GM19372 (cell line): ENCODE measurements at regions not wholly inside any gene's neighbourhood (a gene's known extent, or its start where the extent isn't known, plus 50 kb on each side); places are given as distances from the start of the nearest gene placed in this dataset.

Experiments
- ATAC-seq: cut with Tn5 transposase; IDR thresholded peaks from one replicate; pipeline ENCODE4 v1.9.1; 2021; ENCODE audit warnings: mild to moderate bottlenecking, low read depth, moderate library complexity; ENCODE audit not compliant: unreplicated experiment

DNA sequence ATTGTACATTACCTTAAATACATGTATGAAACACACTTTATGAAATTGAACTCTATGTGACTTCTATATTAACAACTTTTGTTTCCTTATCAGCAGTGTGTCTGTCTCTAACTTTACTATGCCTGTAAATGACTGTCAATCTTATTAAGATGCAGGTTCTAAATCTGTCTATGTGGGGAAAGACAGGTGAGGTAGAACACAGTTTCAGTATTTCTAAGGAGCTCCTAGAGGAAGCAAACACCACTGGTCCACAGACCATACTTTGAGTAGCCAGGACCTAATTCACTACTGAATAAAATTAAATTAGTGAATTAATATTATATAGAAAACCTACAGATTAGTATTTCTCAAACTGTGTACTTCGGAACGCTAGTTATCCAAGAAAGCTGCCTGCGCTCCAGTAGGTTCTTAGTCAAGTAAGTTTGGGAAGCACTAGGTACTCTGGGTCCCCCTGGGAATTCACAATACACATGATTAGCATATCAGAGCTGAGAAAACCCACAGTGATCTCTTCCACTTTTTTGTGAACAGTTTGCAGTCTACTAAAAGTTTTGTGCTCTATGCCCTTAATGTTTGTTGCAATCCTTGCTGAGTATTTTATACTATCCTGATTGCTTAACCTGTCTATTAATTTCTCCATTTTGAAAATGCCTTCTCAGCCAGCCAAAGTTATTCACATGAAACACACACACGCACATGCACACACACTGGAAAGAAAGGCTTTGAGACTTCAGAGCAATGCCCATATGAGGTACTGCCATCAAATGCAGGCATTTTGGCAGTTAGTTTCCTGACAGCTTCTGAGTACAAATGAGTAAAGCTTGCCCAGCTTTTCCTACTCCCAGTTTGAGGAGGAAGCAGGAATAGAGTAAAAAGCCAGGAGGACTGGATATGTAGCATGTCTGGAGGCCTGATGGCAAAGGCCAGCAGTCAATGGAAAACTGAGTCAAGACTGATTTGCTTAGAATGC, 133.6 kb upstream of the CPEB2 start:
- ATAC-seq, result no peak

DNA sequence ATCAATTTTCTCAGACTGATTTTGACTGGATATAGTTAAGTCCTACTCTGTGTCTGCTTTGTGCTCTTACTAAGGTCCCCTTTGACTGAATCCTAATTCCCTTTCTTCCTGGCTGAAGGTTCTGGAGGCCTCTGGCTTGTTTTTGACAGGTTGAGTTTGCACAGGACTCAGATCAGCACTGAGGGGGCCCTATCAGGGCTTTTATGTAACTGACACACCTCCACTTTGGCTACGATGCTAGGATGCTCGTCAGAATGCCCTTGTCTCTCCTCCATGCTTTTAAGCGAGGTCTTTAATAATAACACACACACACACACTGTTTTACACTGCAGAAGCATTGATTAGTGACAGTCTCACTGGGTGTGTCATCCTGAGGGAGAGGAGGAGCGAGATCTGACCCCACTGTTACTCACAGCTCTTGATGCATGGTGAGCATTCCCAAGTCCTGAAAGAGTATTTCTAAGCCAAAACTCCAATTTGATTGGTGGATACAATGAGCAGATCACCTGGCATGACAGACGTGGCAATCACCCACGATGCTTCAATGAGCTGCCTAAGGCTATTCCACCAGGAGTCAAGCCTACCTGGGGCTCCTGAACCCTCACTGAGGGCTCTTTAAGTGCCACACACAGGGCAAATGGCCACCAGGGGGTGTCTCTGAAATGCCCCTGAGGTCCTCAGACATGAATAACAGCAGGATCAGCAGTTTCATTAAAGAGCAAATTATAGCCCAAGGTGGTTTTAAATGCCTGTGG, 130.4 kb upstream of the CPEB2 start:
- ATAC-seq, result no peak

DNA sequence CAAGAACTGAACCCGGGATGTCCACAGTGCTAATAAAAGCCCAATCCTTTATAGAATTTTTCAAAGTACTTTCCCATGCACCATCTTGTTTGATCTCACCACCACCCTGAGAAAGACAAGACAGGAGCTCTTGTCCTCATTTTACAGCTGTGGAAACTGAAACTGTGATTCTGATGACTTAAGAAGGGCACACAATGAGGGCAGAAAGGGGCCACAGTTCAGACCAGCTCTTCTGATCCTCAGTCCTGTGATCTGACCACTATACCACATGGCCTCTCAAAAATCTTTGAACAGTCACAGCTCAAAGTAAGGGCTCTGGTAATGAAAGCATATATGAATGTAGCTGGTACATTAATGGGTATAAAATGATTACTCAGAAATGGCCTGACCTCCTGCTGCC, 127.3 kb upstream of the CPEB2 start:
- ATAC-seq, result peak; percentile 58

DNA sequence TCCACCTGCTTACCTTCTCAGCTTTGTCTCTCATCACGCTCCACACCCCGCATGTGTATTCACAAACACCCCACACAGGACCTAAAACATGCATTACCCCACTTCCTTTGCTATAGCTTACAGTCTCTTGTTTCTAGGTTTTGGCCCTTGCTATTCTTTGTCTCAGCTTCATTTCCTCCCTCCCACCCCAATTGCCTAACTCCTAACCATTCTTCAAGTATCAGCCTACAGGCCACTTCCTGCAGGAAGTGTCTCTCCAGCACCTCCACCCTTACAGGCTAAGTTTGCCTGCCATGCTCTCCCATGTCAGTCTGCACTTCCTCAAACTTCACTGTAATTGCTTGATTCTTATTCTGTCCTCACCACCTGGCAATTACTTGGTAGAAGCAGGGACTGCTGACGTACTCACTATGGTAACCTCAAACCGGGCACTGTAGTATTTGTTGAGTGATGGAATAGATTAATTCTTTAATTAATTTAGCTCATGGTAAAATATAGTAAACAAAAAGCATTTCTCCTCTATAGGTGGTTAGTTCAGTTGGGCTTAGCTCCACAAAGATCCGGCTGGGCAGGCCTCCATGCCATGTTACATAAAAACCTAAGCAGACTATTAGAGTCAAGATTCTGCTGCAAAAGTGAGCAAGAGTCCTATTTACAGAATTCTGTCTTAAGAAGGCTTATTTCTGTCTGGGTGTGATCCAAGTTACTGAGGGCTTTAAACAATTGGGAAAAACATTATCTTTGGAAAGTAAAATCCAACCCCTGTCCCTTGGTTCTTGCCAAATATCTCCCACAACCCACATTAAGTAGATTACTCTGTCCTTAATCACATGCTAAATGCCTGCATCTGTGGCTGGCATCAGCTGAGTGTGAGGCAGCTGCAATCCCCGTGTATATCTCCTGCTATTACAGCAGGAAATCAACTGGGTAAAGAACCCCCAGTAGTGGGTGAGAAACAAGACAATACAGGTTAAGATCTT, 124.7 kb upstream of the CPEB2 start:
- no peak for ATAC-seq

DNA sequence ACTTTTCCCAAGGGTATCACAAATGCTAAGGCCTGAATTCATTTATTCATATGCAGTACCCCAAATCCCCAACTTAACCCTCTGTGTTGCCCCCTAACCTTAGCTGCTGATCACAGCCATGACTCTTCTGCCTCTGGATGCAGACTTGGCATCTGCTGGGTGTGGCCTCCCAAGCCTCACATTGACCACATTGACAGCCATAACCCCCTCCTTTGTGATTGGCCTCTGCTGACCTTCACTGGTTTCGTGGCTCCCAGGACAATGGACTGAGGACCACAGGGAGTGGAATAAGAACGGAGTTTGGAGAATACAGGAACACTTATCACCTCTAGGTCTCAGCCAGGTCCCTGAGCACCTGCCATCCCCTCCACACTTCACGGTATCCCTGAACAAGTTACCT, 123.6 kb upstream of the CPEB2 start:
- no peak for ATAC-seq

DNA sequence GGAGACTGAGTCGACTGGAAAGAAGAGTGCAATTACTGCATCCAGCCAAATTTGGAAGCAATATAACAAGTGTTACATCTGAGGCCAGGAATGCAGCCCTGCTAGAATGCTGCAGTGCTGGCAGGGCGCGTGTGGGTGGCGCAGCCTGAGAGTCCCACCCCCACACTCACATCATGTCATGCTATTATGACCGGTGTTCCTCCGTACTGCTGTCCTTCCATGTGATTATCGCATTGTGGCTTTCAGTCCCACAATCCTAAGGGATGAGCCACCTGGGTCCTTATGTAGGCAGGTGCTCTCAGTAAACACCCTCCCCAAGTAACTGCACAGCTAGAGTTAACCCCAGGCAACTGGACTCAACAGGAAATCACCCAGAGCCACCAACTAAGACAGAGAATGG, 122.6 kb upstream of the CPEB2 start:
- ATAC-seq, result no peak

DNA sequence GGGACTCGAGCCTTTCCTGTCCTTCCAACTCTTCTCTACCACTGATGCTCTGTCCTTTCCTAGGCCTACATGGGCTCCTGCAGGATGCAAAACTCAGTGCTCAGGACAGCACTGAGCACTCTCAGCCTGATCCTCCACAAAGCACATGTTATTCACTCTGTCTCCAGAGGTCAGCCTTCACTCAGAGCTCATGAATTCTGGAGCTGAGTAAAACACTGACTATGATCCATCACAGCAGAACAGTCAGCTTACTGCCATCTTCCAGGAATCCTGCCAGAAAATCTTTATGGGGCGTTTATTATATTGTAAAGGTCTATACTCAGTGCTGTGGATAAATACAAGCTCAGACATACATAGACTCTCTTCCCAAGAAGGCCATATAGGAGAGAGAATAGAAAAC, 121.5 kb upstream of the CPEB2 start:
- ATAC-seq, result no peak

DNA sequence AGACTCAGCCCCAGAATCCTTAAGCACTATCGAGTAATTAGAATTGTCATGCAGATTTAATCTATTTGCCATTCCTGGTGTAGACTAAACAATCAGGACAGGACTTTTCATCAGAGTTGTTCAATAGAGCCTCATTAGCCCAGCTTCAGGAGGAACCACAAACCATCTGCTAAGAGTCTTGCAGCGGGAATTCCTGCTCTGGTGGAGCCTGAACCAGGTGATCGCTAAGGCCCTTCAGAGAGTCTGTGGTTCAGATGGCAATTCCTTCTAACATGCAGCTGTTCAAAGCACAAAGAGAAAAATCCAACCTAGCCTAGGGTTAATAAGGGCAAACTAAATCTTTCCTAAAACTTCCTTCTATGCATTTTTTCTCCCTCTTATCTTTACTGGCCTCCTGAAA, 119.1 kb upstream of the CPEB2 start:
- ATAC-seq, result no peak

DNA sequence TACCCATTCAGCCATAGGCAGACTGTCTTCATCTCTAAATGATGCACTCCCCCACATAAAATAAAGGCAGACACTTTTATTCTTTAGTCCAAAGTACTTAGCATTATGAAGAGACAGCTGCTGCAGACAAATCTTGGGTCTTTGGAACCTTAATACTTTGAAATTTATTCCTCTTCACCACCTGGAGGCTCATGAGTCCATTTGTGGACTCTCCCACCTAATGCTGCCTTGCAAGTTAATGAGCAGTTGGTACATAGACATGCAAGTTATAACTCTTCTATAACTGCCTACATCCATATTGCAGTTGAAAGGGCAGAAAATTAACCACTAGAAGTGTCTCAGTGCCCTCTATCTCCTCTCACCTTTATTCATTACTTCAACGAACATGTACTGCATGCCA, 118.6 kb upstream of the CPEB2 start:
- no peak for ATAC-seq

DNA sequence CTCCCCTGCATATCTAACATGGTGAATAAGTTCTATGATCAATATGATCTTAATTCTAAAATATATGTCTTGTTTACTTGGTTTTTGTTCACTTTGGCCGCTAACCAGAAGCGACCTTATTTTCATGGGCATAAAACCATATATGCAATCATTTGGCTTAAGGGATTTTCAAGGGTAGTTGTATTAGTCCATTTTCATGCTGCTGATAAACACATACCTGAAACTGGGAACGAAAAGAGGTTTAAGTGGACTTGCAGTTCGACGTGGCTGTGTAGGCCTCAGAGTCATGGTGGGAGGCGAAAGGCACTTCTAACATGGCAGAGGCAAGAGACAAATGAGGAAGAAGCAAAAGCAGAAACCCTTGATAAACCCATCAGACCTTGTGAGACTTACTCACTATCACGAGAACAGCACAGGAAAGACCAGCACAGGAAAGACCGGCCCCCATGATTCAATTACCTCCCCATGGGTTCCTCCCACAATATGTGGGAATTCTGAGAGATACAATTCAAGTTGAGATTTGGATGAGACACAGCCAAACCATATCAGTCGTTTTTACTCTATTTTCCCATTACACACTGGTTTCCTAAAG, 114.3 kb upstream of the CPEB2 start:
- ATAC-seq, result no peak

DNA sequence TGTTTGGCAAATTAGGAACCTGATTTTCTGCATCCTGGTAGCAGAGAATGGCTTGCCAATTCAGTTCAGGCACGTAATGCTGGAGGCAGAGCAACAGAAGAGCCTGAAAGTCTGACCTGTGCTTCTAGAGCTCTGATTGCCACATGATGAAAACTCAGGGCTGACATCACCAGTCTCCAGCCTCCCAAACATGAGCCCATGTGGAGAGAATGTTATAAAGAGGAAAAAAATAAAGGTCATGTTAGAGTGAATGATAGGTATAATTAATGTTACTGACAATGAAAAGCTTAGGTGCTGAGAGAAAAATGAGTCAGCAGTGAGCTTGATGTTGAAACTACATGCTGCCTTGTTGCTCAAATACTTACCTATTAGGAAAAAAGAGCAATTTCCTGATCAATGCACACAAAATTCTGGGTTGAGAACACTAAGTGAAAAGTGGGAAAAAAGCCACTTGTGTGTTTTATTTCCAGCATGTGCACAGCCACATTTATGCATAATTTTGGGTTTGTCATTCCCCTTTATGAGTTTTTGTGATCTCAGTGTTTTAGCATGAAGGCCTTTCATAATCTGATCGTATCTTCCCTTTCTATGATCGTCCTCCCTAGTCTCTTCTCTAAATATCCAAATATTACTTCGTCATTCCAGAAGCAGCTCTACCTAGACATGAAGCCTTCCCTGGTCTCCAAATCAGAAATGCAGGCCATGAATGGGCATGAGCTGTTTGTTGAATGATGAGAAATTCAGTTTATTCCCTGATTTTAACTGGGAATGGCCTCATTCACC, 113.3 kb upstream of the CPEB2 start:
- no peak for ATAC-seq

DNA sequence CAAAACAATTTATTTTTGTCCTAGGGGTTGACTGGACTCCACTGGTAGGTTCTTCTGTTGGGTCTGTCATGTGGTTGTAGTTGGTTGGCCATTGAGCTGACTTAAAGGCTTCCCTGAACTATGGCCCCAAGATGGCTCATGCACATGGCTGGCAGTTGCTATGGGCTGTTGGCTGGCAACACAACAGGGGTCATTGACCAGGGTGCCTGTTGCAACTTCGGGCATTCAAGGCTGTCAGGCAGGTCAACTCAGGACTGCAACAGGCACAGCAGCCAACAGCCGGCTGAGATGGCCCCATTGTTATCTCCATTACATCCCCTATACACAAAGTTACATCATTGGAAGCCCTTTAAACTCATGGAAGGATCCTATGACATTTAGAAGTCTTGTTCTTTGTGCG, 109.7 kb upstream of the CPEB2 start:
- no peak for ATAC-seq

DNA sequence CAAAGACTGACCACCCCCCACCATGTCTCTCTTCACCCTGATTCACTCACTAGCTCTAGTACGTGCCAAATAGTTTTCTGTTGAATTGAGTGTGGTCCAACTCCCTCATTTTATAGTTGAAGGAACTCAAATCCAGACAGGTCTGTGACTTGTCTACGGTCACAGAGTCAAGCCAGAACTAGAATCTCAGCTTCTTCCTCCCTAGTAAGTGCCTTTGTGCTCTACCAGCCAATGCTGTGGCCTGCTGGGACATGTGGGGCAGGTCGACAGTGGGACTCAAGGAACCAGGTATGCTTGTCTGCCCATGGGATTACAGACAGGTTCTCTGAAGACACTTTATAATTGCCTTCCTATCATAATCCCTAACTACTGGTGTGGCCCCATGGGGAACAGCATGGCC, 108.6 kb upstream of the CPEB2 start:
- no peak for ATAC-seq

DNA sequence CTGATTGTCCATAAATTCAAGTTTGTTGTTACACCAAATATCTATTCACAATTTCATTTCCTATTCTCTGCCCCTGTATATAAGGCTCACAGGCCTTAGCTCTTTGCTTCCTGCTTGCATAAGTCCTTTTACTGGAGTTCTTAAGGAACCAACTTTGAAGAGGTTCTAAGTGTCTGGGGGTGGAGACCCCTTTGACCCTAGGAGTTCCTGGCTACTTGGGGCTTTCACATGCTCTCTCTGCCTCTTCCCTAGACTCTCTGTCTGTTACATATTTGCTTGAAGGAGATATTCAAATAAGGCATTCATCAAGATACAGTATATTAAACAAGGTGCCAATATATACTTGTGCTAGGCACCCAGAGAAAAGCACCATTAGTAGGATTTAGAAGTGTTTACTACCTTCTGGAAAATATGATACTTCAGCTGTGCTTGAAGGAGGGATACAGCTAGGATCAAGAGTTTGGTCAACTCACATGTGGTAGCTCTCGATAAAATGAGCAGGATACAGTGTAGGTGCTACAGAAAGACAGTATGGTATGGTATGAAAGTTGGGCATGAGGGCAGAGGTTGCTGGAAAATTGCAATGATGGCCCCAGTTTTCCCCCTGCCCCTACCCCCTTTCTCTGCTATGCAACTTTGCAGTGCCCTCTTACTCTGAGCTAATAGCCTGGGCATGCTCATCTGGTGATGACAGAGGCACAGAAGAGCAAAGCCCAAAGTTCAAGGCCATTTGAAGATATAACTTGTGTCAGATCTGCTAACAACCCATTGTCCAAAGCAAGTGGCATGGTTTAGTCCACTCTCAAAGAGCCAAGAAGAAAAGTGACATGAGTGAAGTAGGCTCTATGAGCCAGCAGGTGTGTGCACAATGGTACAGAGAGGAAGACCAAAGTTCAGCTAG, 107.6 kb upstream of the CPEB2 start:
- no peak for ATAC-seq

DNA sequence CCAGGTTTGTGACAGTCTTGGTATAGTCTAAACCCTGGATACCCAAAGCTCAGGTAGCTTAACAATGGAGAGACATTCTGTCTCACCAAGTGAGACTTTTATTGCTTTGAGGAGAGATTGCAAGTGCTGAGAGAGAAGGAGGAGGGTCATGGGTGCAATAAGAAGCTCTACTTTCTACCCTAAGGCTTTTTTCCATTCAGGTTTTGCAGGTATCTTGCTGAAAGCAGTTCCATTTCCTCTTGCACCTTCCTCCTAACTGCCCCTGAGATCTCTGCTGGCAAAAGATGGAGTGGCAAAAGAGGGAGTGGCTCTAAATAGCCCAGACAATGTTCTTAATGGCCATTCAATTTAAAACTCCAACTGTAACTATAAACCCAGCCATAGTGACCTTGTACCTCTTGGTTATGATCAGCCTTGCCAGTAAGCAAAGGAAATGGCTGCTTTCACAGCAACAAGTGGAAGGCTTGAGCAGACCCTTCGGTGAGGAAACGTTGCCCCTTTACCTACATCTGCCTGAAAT, 105.6 kb upstream of the CPEB2 start:
- no peak for ATAC-seq

DNA sequence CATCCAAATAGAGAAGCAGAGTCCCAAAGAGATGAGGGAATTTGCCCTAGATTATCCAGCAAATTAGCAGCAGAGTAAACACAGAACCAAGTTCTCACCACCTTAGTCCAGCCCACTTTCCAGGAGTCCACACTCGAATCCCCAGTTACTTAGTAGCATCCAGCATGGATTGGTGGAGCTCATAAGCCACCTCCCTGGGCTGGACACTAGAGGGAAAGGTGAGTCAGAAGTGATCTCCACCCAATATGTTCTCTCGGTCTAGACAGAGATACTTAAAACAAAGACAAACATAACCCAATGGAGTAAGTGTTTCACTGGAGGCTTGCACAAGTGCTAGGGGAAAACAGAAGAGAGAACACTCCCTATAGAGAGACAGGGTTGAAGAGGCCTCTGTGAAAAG, 105.1 kb upstream of the CPEB2 start:
- ATAC-seq, result no peak

DNA sequence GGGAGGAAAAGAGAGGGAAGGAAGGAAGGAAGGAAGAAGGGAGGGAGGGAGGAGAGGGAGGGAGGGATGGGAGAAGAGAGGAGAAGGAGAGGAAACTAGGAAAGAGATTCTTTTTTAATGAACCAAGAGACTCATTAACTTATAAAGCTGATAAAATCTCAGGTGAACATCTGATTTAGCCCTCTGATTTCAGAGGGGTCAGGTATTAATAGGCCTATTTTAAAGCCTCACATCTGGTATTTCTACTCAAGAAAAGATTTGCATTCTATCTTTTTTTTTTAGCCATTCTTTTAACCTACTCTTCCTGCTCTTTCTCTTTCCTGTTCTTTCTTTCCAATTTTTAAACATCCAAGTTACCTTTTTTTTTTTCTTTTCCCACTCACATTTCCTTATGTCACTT, 103.3 kb upstream of the CPEB2 start:
- no peak for ATAC-seq

DNA sequence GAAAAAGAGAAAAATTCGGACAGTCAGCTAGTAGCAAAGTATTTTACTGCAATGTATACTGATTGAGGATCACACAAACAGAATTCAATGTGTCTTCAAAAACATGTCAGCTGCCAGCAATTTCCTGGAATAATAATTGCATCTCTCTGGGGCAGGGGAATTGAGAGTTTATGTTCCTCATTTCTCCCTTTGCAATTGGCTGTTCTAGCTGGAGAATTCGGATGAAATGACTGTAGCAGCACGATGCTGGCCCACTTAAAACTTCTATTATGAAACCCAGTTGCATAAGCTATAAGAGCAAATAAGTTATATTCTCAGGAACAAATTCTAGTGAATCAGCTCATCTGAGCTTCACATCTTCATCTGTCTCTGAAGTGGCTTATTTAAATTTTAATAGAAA, 99.9 kb upstream of the CPEB2 start:
- no peak for ATAC-seq
